OCI-LY7 (cell line): ENCODE measurements at regions not wholly inside any gene's neighbourhood (a gene's known extent, or its start where the extent isn't known, plus 50 kb on each side); places are given as distances from the start of the nearest gene placed in this dataset.

Source experiments
- CTCF ChIP-seq: fragments of 200-600 bp; sonication (generic); conservative IDR thresholded peaks from 2 replicates; pipeline ENCODE4 v1.5.1; 2014; ENCODE audit warnings: mild to moderate bottlenecking, antibody characterized with exemption, low read length, moderate library complexity, mixed read lengths
- EZH2phosphoT487 ChIP-seq: fragments of 200-600 bp; sonication (generic); IDR thresholded peaks from 2 replicates; pipeline ENCODE4 v1.6.1; 2018; ENCODE audit warnings: low read depth, borderline replicate concordance, mild to moderate bottlenecking, mixed run types, antibody characterized with exemption, low read length, moderate library complexity, mixed read lengths

- TF ChIP-seq CTCF (no peak), EZH2phosphoT487 (no peak)
Observed at GRCh38 chr22:27467711-27468110, 333.8 kb downstream of the MN1 start.
